Body of pancreas (tissue), 4 donors: ENCODE measurements at regions not wholly inside any gene's neighbourhood (a gene's known extent, or its start where the extent isn't known, plus 50 kb on each side); places are given as distances from the start of the nearest gene placed in this dataset.
"Not testable (repeated sequence)": the region's sequence is repeated elsewhere in the genome, so short reads cannot be mapped to it uniquely, and the experiment has no call there.

Source experiments
- POLR2A ChIP-seq, 3 donors: fragments of 450-650 bp; IDR thresholded peaks; one replicate each; pipeline ENCODE4 v1.6.1; 2016; ENCODE audit warnings: antibody characterized with exemption in 3 of 3, mild to moderate bottlenecking in 2 of 3
- TF ChIP-seq, protein P1 (sequence below), 7 experiments: fragments of 450-650 bp in 4 of 7; fragments of 200-600 bp in 3 of 7; sonication (generic) in 3 of 7; IDR thresholded peaks; one replicate each; pipeline ENCODE4 v1.5.1; 2016 to 2019; ENCODE audit warnings: antibody characterized with exemption in 7 of 7

DNA sequence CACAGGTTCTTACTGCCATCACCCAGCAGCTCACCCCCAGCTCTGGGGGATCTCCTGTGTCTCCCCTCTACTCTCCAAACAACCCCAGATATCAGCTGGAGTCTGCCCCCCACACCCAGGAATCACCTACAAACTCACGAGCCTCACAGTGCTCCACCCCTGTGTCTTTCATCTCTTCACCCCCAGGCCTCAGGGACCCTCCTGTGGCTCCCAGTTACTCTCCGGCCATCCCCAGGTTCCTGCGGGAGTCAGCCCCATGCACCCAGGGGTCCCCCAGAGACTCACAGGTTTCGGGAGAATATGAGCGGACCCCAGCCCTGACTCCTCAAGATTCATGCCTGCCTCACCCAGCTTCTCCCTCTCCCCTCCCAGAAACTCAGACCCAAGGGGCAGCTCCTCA, 3709.1 kb upstream of the OR11H1 start:
- TF ChIP-seq, protein P1, sequence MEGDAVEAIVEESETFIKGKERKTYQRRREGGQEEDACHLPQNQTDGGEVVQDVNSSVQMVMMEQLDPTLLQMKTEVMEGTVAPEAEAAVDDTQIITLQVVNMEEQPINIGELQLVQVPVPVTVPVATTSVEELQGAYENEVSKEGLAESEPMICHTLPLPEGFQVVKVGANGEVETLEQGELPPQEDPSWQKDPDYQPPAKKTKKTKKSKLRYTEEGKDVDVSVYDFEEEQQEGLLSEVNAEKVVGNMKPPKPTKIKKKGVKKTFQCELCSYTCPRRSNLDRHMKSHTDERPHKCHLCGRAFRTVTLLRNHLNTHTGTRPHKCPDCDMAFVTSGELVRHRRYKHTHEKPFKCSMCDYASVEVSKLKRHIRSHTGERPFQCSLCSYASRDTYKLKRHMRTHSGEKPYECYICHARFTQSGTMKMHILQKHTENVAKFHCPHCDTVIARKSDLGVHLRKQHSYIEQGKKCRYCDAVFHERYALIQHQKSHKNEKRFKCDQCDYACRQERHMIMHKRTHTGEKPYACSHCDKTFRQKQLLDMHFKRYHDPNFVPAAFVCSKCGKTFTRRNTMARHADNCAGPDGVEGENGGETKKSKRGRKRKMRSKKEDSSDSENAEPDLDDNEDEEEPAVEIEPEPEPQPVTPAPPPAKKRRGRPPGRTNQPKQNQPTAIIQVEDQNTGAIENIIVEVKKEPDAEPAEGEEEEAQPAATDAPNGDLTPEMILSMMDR (IDR thresholded peaks at IDR 0.05), result not testable (repeated sequence)
- TF ChIP-seq POLR2A (IDR thresholded peaks at IDR 0.05), result not testable (repeated sequence)
